A673 (cell line): ENCODE measurements at regions not wholly inside any gene's neighbourhood (a gene's known extent, or its start where the extent isn't known, plus 50 kb on each side); places are given as distances from the start of the nearest gene placed in this dataset.
A peak's percentile ranks its signal among the peaks of the same experiment; 100 is the strongest.

Experiments
- BruUV-seq: library from RNA; stranded (reverse); fragments of 400-500 nt; replicated peaks from 2 replicates; lab custom pipeline; 2021; lab: Mats Ljungman, UMichigan
- CTCF ChIA-PET: fragments of 300-600 bp; sonication (Branson Sonifier 250); formaldehyde crosslinking; loops from one replicate; lab custom pipeline; 2022; ENCODE audit warnings: antibody characterized with exemption; lab: Charles Lee
- POLR2A ChIA-PET: fragments of 300-600 bp; sonication (Branson Sonifier 250); formaldehyde crosslinking; loops from one replicate; lab custom pipeline; 2022; ENCODE audit warnings: antibody characterized with exemption; ENCODE audit not compliant: low non-redundant PET; lab: Charles Lee
- DNase-seq: peaks from one replicate; pipeline ENCODE4 v3.0.0-alpha.2; 2015; ENCODE audit warnings: low spot score
- H3K27ac ChIP-seq: fragments of 200-600 bp; sonication (generic); 2 replicates; pipeline ENCODE4 v1.5.1; 2016; ENCODE audit warnings: mixed run types, low read depth, mild to moderate bottlenecking, mixed read lengths, antibody characterized with exemption, low read length; ENCODE audit not compliant: poor library complexity, severe bottlenecking
- H3K27me3 ChIP-seq: fragments of 200-600 bp; sonication (generic); replicated peaks from 2 replicates; pipeline ENCODE4 v1.6.1; 2017; ENCODE audit warnings: mixed run types, low read depth, mild to moderate bottlenecking, mixed read lengths, antibody characterized with exemption, low read length; ENCODE audit not compliant: insufficient read depth, poor library complexity
- H3K36me3 ChIP-seq: fragments of 200-600 bp; sonication (generic); 2 replicates; pipeline ENCODE4 v1.6.1; 2016; ENCODE audit warnings: mixed run types, mild to moderate bottlenecking, mixed read lengths, antibody characterized with exemption, low read length; ENCODE audit not compliant: insufficient read depth, poor library complexity, severe bottlenecking
- H3K4me1 ChIP-seq: fragments of 200-600 bp; sonication (generic); 2 replicates; pipeline ENCODE4 v1.6.1; 2017; ENCODE audit warnings: mixed run types, mild to moderate bottlenecking, mixed read lengths, antibody characterized with exemption, low read length; ENCODE audit not compliant: insufficient read depth, poor library complexity, severe bottlenecking
- H3K4me3 ChIP-seq: fragments of 200-600 bp; sonication (generic); 2 replicates; pipeline ENCODE4 v1.5.1; 2016; ENCODE audit warnings: low read depth, mixed run types, mild to moderate bottlenecking, mixed read lengths, low read length; ENCODE audit not compliant: poor library complexity, severe bottlenecking
- H3K9me3 ChIP-seq: fragments of 200-600 bp; sonication (generic); 2 replicates; pipeline ENCODE4 v1.6.1; 2016; ENCODE audit warnings: mixed run types, low read depth, mild to moderate bottlenecking, mixed read lengths, antibody characterized with exemption, low read length; ENCODE audit not compliant: poor library complexity, severe bottlenecking
- EZH2 ChIP-seq: fragments of 200-600 bp; sonication (generic); IDR thresholded peaks from 2 replicates; pipeline ENCODE4 v1.6.1; 2017; ENCODE audit warnings: borderline replicate concordance, low read depth, mild to moderate bottlenecking, mixed read lengths, antibody characterized with exemption, low read length; ENCODE audit not compliant: poor library complexity, severe bottlenecking
- intact Hi-C: fragments of 100-400 bp; cut with micrococcal nuclease; formaldehyde crosslinking; loops from one replicate; pipeline ENCODE4 v1.10.0; 2022; ENCODE audit not compliant: unreplicated experiment
- TF ChIP-seq, protein P1 (sequence below): fragments of 300-800, 200-600 bp; sonication (generic); conservative IDR thresholded peaks from 2 replicates; pipeline ENCODE4 v1.5.1; 2017; ENCODE audit warnings: low read depth, mild to moderate bottlenecking, antibody characterized with exemption, low read length, moderate library complexity, mixed read lengths

GRCh38 chr20:60713396-60713795, 538.7 kb upstream of the CDH4 start:
- Histone ChIP-seq H3K27ac (no peak overlapping the region), H3K36me3 (no peaks in the 10 kb centered on the region), H3K9me3 (no peaks in the 10 kb centered on the region), H3K4me3 (no peak overlapping the region), H3K27me3 (peaks cover 5% of the 10 kb centered on the region), H3K4me1 (no peaks in the 10 kb centered on the region)
- ChIA-PET CTCF (no interaction called here), POLR2A (no interaction called here)
- intact Hi-C loops: no loop called here
- no TSS peak for BruUV-seq
- no peak for TF ChIP-seq EZH2
- TF ChIP-seq, protein P1, sequence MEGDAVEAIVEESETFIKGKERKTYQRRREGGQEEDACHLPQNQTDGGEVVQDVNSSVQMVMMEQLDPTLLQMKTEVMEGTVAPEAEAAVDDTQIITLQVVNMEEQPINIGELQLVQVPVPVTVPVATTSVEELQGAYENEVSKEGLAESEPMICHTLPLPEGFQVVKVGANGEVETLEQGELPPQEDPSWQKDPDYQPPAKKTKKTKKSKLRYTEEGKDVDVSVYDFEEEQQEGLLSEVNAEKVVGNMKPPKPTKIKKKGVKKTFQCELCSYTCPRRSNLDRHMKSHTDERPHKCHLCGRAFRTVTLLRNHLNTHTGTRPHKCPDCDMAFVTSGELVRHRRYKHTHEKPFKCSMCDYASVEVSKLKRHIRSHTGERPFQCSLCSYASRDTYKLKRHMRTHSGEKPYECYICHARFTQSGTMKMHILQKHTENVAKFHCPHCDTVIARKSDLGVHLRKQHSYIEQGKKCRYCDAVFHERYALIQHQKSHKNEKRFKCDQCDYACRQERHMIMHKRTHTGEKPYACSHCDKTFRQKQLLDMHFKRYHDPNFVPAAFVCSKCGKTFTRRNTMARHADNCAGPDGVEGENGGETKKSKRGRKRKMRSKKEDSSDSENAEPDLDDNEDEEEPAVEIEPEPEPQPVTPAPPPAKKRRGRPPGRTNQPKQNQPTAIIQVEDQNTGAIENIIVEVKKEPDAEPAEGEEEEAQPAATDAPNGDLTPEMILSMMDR: no peak
- DNase-seq: no peak

DNA sequence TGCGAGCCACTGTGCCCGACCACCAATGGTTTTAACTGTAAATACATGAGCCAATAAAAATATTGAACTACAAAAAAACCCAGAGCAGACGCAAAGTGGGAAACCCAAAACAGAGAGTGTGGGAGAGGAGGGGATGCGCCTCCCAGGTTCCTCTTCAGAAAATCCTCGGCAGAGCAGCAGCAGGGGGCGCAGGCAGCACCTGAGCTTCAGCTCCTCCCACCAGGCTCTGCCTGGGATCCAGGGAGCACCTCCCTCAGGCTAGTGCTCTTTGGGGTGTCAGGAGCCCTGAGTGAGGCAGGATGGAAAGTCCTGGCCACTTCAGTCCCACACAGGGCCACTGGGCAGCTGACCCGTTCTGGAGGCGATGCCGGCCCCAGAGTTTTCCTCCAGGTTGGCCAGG, 536.9 kb upstream of the CDH4 start:
- Histone ChIP-seq H3K9me3 (no peaks in the 10 kb centered on the region), H3K4me3 (no peak overlapping the region), H3K4me1 (no peaks in the 10 kb centered on the region), H3K27me3 (peaks cover 8% of the 10 kb centered on the region), H3K36me3 (no peaks in the 10 kb centered on the region), H3K27ac (no peak overlapping the region)
- POLR2A ChIA-PET: no interaction called here
- DNase-seq: no peak
- no TSS peak for BruUV-seq
- intact Hi-C loops: no loop called here
- CTCF ChIA-PET: no interaction called here
- TF ChIP-seq EZH2: no peak
- TF ChIP-seq, protein P1: no peak

- BruUV-seq: no TSS peak
- H3K27me3 ChIP-seq: peaks cover 13% of the 10 kb centered on the region
- intact Hi-C loops: no loop called here
These were observed 533.1 kb upstream of the CDH4 start for GRCh38 chr20:60718743-60719480.

More at GRCh38 chr20:60718743-60719480, 533.1 kb upstream of the CDH4 start:
- Histone ChIP-seq H3K4me1 (no peaks in the 10 kb centered on the region), H3K9me3 (no peaks in the 10 kb centered on the region), H3K27ac (no peak overlapping the region), H3K4me3 (no peak overlapping the region), H3K36me3 (no peaks in the 10 kb centered on the region)
- DNase-seq: peak; percentile 23
- TF ChIP-seq, protein P1: peak; percentile 51
- no peak for TF ChIP-seq EZH2
- ChIA-PET CTCF (interaction anchor here (0.6 kb wide), 2 partner anchors 14 to 305 kb away, joined by 3 to 13 read pairs; no protein-coding TSS in a partner anchor), POLR2A (no interaction called here)
